ENCODE measurements at regions not wholly inside any gene's neighbourhood (a gene's known extent, or its start where the extent isn't known, plus 50 kb on each side); places are given as distances from the start of the nearest gene placed in this dataset.

GRCh38 chr10:133016493-133017202 is 71.1 kb upstream of the ADGRA1 start:
- TF ChIP-seq POLR2AphosphoS5 (IDR thresholded peaks at IDR 0.05; ENCODE audit: borderline replicate concordance, low read depth, low read length) = no peak
- TF ChIP-seq EZH2 (IDR thresholded peaks at IDR 0.05) = no peak
- no peak for TF ChIP-seq FOXP2 (optimal IDR thresholded peaks at IDR 0.05; ENCODE audit: control extremely low read depth, extremely low read length, insufficient read depth)

All from SK-N-MC (cell line).